CD14-positive monocyte (primary cell): ENCODE measurements at regions not wholly inside any gene's neighbourhood (a gene's known extent, or its start where the extent isn't known, plus 50 kb on each side); places are given as distances from the start of the nearest gene placed in this dataset.

Source experiments
- DNase-seq, 3 donors: peaks; one replicate each; pipeline ENCODE4 v3.0.0-alpha.2; 2011 to 2022
- H2AFZ ChIP-seq: 2 replicates; pipeline ENCODE4 v1.6.0; 2012; ENCODE audit warnings: mild to moderate bottlenecking, low read depth, low read length, inconsistent platforms; ENCODE audit not compliant: insufficient read depth, poor library complexity, severe bottlenecking
- H3K27ac ChIP-seq, 2 donors: 1 replicate in 1 of 2; 2 replicates in 1 of 2; pipeline ENCODE4 v1.5.1; 2012 to 2013; ENCODE audit warnings: low read length in 2 of 2, control low read depth in 1 of 2, inconsistent platforms in 1 of 2, low read depth in 1 of 2, mild to moderate bottlenecking in 1 of 2
- H3K27me3 ChIP-seq, 2 donors: one replicate each; pipeline versions ENCODE4 v1.6.0 to v1.6.1; 2011 to 2013; ENCODE audit warnings: low read length in 2 of 2; ENCODE audit not compliant: control insufficient read depth in 2 of 2, insufficient read depth in 2 of 2
- H3K36me3 ChIP-seq, 2 donors: replicated peaks in 1 of 2; 1 replicate in 1 of 2; 2 replicates in 1 of 2; pipeline versions ENCODE4 v1.5.1 to v1.6.1; 2012 to 2013; ENCODE audit warnings: low read length in 2 of 2, control low read depth in 1 of 2, inconsistent platforms in 1 of 2, mild to moderate bottlenecking in 1 of 2; ENCODE audit not compliant: insufficient read depth in 2 of 2, control insufficient read depth in 1 of 2
- H3K4me1 ChIP-seq, 2 donors: 1 replicate in 1 of 2; 2 replicates in 1 of 2; pipeline versions ENCODE4 v1.5.1 to v1.6.1; 2012 to 2013; ENCODE audit warnings: low read length in 2 of 2, control low read depth in 1 of 2, inconsistent platforms in 1 of 2, mild to moderate bottlenecking in 1 of 2, moderate library complexity in 1 of 2; ENCODE audit not compliant: insufficient read depth in 2 of 2, control insufficient read depth in 1 of 2
- H3K4me2 ChIP-seq: replicated peaks from 2 replicates; pipeline ENCODE3; 2012; ENCODE audit warnings: low read length, moderate library complexity, mild to moderate bottlenecking; ENCODE audit not compliant: poor library complexity, severe bottlenecking; ENCODE audit errors: extremely low read depth
- H3K4me3 ChIP-seq, 3 experiments: fragments of 200-600 bp in 1 of 3; sonication (generic) in 1 of 3; replicated peaks in 1 of 3; 1 replicate in 2 of 3; 2 replicates in 1 of 3; pipeline ENCODE4 v1.5.1; 2011 to 2013; ENCODE audit warnings: low read length in 3 of 3, mild to moderate bottlenecking in 3 of 3, control low read depth in 2 of 3, low read depth in 2 of 3, inconsistent platforms in 1 of 3, moderate library complexity in 1 of 3
- H3K79me2 ChIP-seq: 2 replicates; pipeline ENCODE4 v1.6.0; 2012; ENCODE audit warnings: mild to moderate bottlenecking, control low read depth, inconsistent platforms, low read length, moderate library complexity; ENCODE audit not compliant: insufficient read depth
- H3K9ac ChIP-seq: 2 replicates; pipeline ENCODE4 v1.6.0; 2017; ENCODE audit warnings: low read length, mild to moderate bottlenecking; ENCODE audit not compliant: insufficient read depth, poor library complexity, severe bottlenecking
- H3K9me3 ChIP-seq, 2 donors: replicated peaks in 1 of 2; 1 replicate in 1 of 2; 2 replicates in 1 of 2; pipeline versions ENCODE4 v1.5.1 to v1.6.1; 2012 to 2013; ENCODE audit warnings: low read length in 2 of 2, control low read depth in 1 of 2; ENCODE audit not compliant: control insufficient read depth in 1 of 2, insufficient read depth in 1 of 2
- H4K20me1 ChIP-seq: 2 replicates; pipeline ENCODE4 v1.6.0; 2012; ENCODE audit warnings: mild to moderate bottlenecking, low read length, control low read depth, moderate library complexity; ENCODE audit not compliant: insufficient read depth
- H3K27ac Mint-ChIP-seq, 7 donors: one replicate each; pipeline ENCODE4 v1.8.0; 2020; ENCODE audit warnings: mild to moderate bottlenecking in 7 of 7, mixed read lengths in 7 of 7, moderate library complexity in 6 of 7, inconsistent platforms in 2 of 7
- H3K27me3 Mint-ChIP-seq, 3 donors: one replicate each; pipeline ENCODE4 v1.8.0; 2021 to 2022; ENCODE audit warnings: low read depth in 3 of 3, mild to moderate bottlenecking in 3 of 3, mixed read lengths in 3 of 3, moderate library complexity in 3 of 3, inconsistent platforms in 1 of 3
- H3K36me3 Mint-ChIP-seq, 2 donors: one replicate each; pipeline ENCODE4 v1.8.0; 2020; ENCODE audit warnings: mixed read lengths in 2 of 2, inconsistent platforms in 1 of 2, mild to moderate bottlenecking in 1 of 2
- H3K4me1 Mint-ChIP-seq: one replicate; pipeline ENCODE4 v1.8.0; 2020; ENCODE audit warnings: mild to moderate bottlenecking, mixed read lengths
- H3K4me3 Mint-ChIP-seq, 2 donors: one replicate each; pipeline ENCODE4 v1.8.0; 2020; ENCODE audit warnings: mild to moderate bottlenecking in 2 of 2, mixed read lengths in 2 of 2, moderate library complexity in 1 of 2
- H3K9me3 Mint-ChIP-seq, 7 donors: one replicate each; pipeline ENCODE4 v1.8.0; 2020 to 2022; ENCODE audit warnings: mixed read lengths in 7 of 7, mild to moderate bottlenecking in 6 of 7, moderate library complexity in 6 of 7, inconsistent platforms in 2 of 7
- CTCF ChIP-seq: fragments of 200-600 bp; IDR thresholded peaks from one replicate; pipeline ENCODE4 v1.8.0; 2022; ENCODE audit warnings: antibody characterized with exemption, mild to moderate bottlenecking
- WGBS: methylation state at CpG from one replicate; pipeline ENCODE4 v1.1.5; 2013; ENCODE audit warnings: missing lambda C conversion rate; ENCODE audit not compliant: insufficient coverage; 5-methylcytosine and 5-hydroxymethylcytosine counted together
- intact Hi-C, 2 donors: fragments of 100-400 bp; cut with micrococcal nuclease; formaldehyde crosslinking; loops; one replicate each; pipeline versions ENCODE4 v1.15.0 to v1.15.1; 2023

- Histone ChIP-seq H4K20me1 (no peaks in the 10 kb centered on the region), H3K9ac (no peak overlapping the region), H3K9me3 (peaks cover 0 to 3% of the 10 kb centered on the region in 2 donors), H3K27me3 (no peaks in the 10 kb centered on the region), H3K4me3 (no peak overlapping the region), H2AFZ (no peak overlapping the region), H3K27ac (no peak overlapping the region), H3K36me3 (no peaks in the 10 kb centered on the region), H3K4me2 (no peak overlapping the region), H3K79me2 (no peaks in the 10 kb centered on the region), H3K4me1 (no peaks in the 10 kb centered on the region)
- Mint-ChIP-seq H3K4me1 (no peaks in the 10 kb centered on the region), H3K27me3 (no peaks in the 10 kb centered on the region), H3K9me3 (peaks cover 0 to 3% (median 2%) of the 10 kb centered on the region in 7 donors), H3K36me3 (no peaks in the 10 kb centered on the region), H3K27ac (no peak overlapping the region), H3K4me3 (no peak overlapping the region)
- DNase-seq: no peak
- no peak for TF ChIP-seq CTCF
- whole genome bisulfite sequencing: 67% methylated on average over 2 of the region's 4 CpGs
- intact Hi-C loops: no loop called here
Observed at GRCh38 chr4:147222906-147223305, 258.0 kb upstream of the EDNRA start.

GRCh38 chr4:147223576-147223975 lies 257.3 kb upstream of the EDNRA start:
- no peak overlapping the region for H2AFZ ChIP-seq
- intact Hi-C loops: no loop called here
- TF ChIP-seq CTCF: no peak
- H4K20me1 ChIP-seq: no peaks in the 10 kb centered on the region
- Mint-ChIP-seq H3K4me3 (no peak overlapping the region), H3K4me1 (no peaks in the 10 kb centered on the region), H3K9me3 (peaks cover 0 to 3% (median 2%) of the 10 kb centered on the region in 7 donors), H3K27ac (no peak overlapping the region), H3K36me3 (no peaks in the 10 kb centered on the region), H3K27me3 (no peaks in the 10 kb centered on the region)
- WGBS: 82% methylated on average over 4 of the region's 5 CpGs
- DNase-seq: no peak
- no peaks in the 10 kb centered on the region for H3K36me3 ChIP-seq
- H3K4me2 ChIP-seq: no peak overlapping the region
- H3K27ac ChIP-seq: no peak overlapping the region
- no peaks in the 10 kb centered on the region for H3K4me1 ChIP-seq
- no peak overlapping the region for H3K4me3 ChIP-seq
- no peak overlapping the region for H3K9ac ChIP-seq
- H3K27me3 ChIP-seq: no peaks in the 10 kb centered on the region
- H3K9me3 ChIP-seq: peaks cover 0 to 3% of the 10 kb centered on the region in 2 donors
- H3K79me2 ChIP-seq: no peaks in the 10 kb centered on the region
